CD14-positive monocyte (primary cell): ENCODE measurements at regions not wholly inside any gene's neighbourhood (a gene's known extent, or its start where the extent isn't known, plus 50 kb on each side); places are given as distances from the start of the nearest gene placed in this dataset.

Source experiments
- DNase-seq, 3 donors: peaks; one replicate each; pipeline ENCODE4 v3.0.0-alpha.2; 2011 to 2022
- H2AFZ ChIP-seq: 2 replicates; pipeline ENCODE4 v1.6.0; 2012; ENCODE audit warnings: mild to moderate bottlenecking, low read depth, low read length, inconsistent platforms; ENCODE audit not compliant: insufficient read depth, poor library complexity, severe bottlenecking
- H3K27ac ChIP-seq, 2 donors: 1 replicate in 1 of 2; 2 replicates in 1 of 2; pipeline ENCODE4 v1.5.1; 2012 to 2013; ENCODE audit warnings: low read length in 2 of 2, control low read depth in 1 of 2, inconsistent platforms in 1 of 2, low read depth in 1 of 2, mild to moderate bottlenecking in 1 of 2
- H3K27me3 ChIP-seq, 2 donors: one replicate each; pipeline versions ENCODE4 v1.6.0 to v1.6.1; 2011 to 2013; ENCODE audit warnings: low read length in 2 of 2; ENCODE audit not compliant: control insufficient read depth in 2 of 2, insufficient read depth in 2 of 2
- H3K36me3 ChIP-seq, 2 donors: replicated peaks in 1 of 2; 1 replicate in 1 of 2; 2 replicates in 1 of 2; pipeline versions ENCODE4 v1.5.1 to v1.6.1; 2012 to 2013; ENCODE audit warnings: low read length in 2 of 2, control low read depth in 1 of 2, inconsistent platforms in 1 of 2, mild to moderate bottlenecking in 1 of 2; ENCODE audit not compliant: insufficient read depth in 2 of 2, control insufficient read depth in 1 of 2
- H3K4me1 ChIP-seq, 2 donors: 1 replicate in 1 of 2; 2 replicates in 1 of 2; pipeline versions ENCODE4 v1.5.1 to v1.6.1; 2012 to 2013; ENCODE audit warnings: low read length in 2 of 2, control low read depth in 1 of 2, inconsistent platforms in 1 of 2, mild to moderate bottlenecking in 1 of 2, moderate library complexity in 1 of 2; ENCODE audit not compliant: insufficient read depth in 2 of 2, control insufficient read depth in 1 of 2
- H3K4me2 ChIP-seq: replicated peaks from 2 replicates; pipeline ENCODE3; 2012; ENCODE audit warnings: low read length, moderate library complexity, mild to moderate bottlenecking; ENCODE audit not compliant: poor library complexity, severe bottlenecking; ENCODE audit errors: extremely low read depth
- H3K4me3 ChIP-seq, 3 experiments: fragments of 200-600 bp in 1 of 3; sonication (generic) in 1 of 3; replicated peaks in 1 of 3; 1 replicate in 2 of 3; 2 replicates in 1 of 3; pipeline ENCODE4 v1.5.1; 2011 to 2013; ENCODE audit warnings: low read length in 3 of 3, mild to moderate bottlenecking in 3 of 3, control low read depth in 2 of 3, low read depth in 2 of 3, inconsistent platforms in 1 of 3, moderate library complexity in 1 of 3
- H3K79me2 ChIP-seq: 2 replicates; pipeline ENCODE4 v1.6.0; 2012; ENCODE audit warnings: mild to moderate bottlenecking, control low read depth, inconsistent platforms, low read length, moderate library complexity; ENCODE audit not compliant: insufficient read depth
- H3K9ac ChIP-seq: 2 replicates; pipeline ENCODE4 v1.6.0; 2017; ENCODE audit warnings: low read length, mild to moderate bottlenecking; ENCODE audit not compliant: insufficient read depth, poor library complexity, severe bottlenecking
- H3K9me3 ChIP-seq, 2 donors: replicated peaks in 1 of 2; 1 replicate in 1 of 2; 2 replicates in 1 of 2; pipeline versions ENCODE4 v1.5.1 to v1.6.1; 2012 to 2013; ENCODE audit warnings: low read length in 2 of 2, control low read depth in 1 of 2; ENCODE audit not compliant: control insufficient read depth in 1 of 2, insufficient read depth in 1 of 2
- H4K20me1 ChIP-seq: 2 replicates; pipeline ENCODE4 v1.6.0; 2012; ENCODE audit warnings: mild to moderate bottlenecking, low read length, control low read depth, moderate library complexity; ENCODE audit not compliant: insufficient read depth
- H3K27ac Mint-ChIP-seq, 7 donors: one replicate each; pipeline ENCODE4 v1.8.0; 2020; ENCODE audit warnings: mild to moderate bottlenecking in 7 of 7, mixed read lengths in 7 of 7, moderate library complexity in 6 of 7, inconsistent platforms in 2 of 7
- H3K27me3 Mint-ChIP-seq, 3 donors: one replicate each; pipeline ENCODE4 v1.8.0; 2021 to 2022; ENCODE audit warnings: low read depth in 3 of 3, mild to moderate bottlenecking in 3 of 3, mixed read lengths in 3 of 3, moderate library complexity in 3 of 3, inconsistent platforms in 1 of 3
- H3K36me3 Mint-ChIP-seq, 2 donors: one replicate each; pipeline ENCODE4 v1.8.0; 2020; ENCODE audit warnings: mixed read lengths in 2 of 2, inconsistent platforms in 1 of 2, mild to moderate bottlenecking in 1 of 2
- H3K4me1 Mint-ChIP-seq: one replicate; pipeline ENCODE4 v1.8.0; 2020; ENCODE audit warnings: mild to moderate bottlenecking, mixed read lengths
- H3K4me3 Mint-ChIP-seq, 2 donors: one replicate each; pipeline ENCODE4 v1.8.0; 2020; ENCODE audit warnings: mild to moderate bottlenecking in 2 of 2, mixed read lengths in 2 of 2, moderate library complexity in 1 of 2
- H3K9me3 Mint-ChIP-seq, 7 donors: one replicate each; pipeline ENCODE4 v1.8.0; 2020 to 2022; ENCODE audit warnings: mixed read lengths in 7 of 7, mild to moderate bottlenecking in 6 of 7, moderate library complexity in 6 of 7, inconsistent platforms in 2 of 7
- CTCF ChIP-seq: fragments of 200-600 bp; IDR thresholded peaks from one replicate; pipeline ENCODE4 v1.8.0; 2022; ENCODE audit warnings: antibody characterized with exemption, mild to moderate bottlenecking
- WGBS: methylation state at CpG from one replicate; pipeline ENCODE4 v1.1.5; 2013; ENCODE audit warnings: missing lambda C conversion rate; ENCODE audit not compliant: insufficient coverage; 5-methylcytosine and 5-hydroxymethylcytosine counted together
- intact Hi-C, 2 donors: fragments of 100-400 bp; cut with micrococcal nuclease; formaldehyde crosslinking; loops; one replicate each; pipeline versions ENCODE4 v1.15.0 to v1.15.1; 2023

GRCh38 chr17:12599186-12599920 is 66.3 kb upstream of the MYOCD start:
- H3K79me2 ChIP-seq: no peaks in the 10 kb centered on the region
- H3K4me3 ChIP-seq: no peak overlapping the region
- no peaks in the 10 kb centered on the region for H3K36me3 ChIP-seq
- no peaks in the 10 kb centered on the region for H3K27me3 ChIP-seq
- H3K4me1 Mint-ChIP-seq: no peaks in the 10 kb centered on the region
- H3K4me1 ChIP-seq: no peaks in the 10 kb centered on the region
- H3K27ac ChIP-seq: no peak overlapping the region
- WGBS: no CpG with 5 or more reads among the region's 3 CpGs
- no peak overlapping the region for H3K4me2 ChIP-seq
- H3K27me3 Mint-ChIP-seq: no peaks in the 10 kb centered on the region
- no peak for DNase-seq
- H3K27ac Mint-ChIP-seq: no peak overlapping the region
- no peaks in the 10 kb centered on the region for H3K9me3 ChIP-seq
- peaks cover 2 to 20% (median 7%) of the 10 kb centered on the region in 7 donors for H3K9me3 Mint-ChIP-seq
- intact Hi-C loops: no loop called here
- no peak overlapping the region for H2AFZ ChIP-seq
- no peaks in the 10 kb centered on the region for H3K36me3 Mint-ChIP-seq
- no peak for TF ChIP-seq CTCF
- H3K9ac ChIP-seq: no peak overlapping the region
- H4K20me1 ChIP-seq: no peaks in the 10 kb centered on the region
- no peak overlapping the region for H3K4me3 Mint-ChIP-seq

- Mint-ChIP-seq H3K4me1 (no peaks in the 10 kb centered on the region), H3K9me3 (peaks cover 2 to 22% (median 13%) of the 10 kb centered on the region in 7 donors), H3K36me3 (no peaks in the 10 kb centered on the region), H3K27me3 (no peaks in the 10 kb centered on the region), H3K27ac (no peak overlapping the region), H3K4me3 (no peak overlapping the region)
- no peaks in the 10 kb centered on the region for H3K79me2 ChIP-seq
- H3K27ac ChIP-seq: no peak overlapping the region
- TF ChIP-seq CTCF: no peak
- no peaks in the 10 kb centered on the region for H3K36me3 ChIP-seq
- H2AFZ ChIP-seq: no peak overlapping the region
- no peak overlapping the region for H3K9ac ChIP-seq
- H3K9me3 ChIP-seq: no peaks in the 10 kb centered on the region
- intact Hi-C loops: no loop called here
- no peak for DNase-seq
- no peak overlapping the region for H3K4me3 ChIP-seq
- 83% methylated on average over 1 of the region's 2 CpGs for WGBS
- H3K4me1 ChIP-seq: no peaks in the 10 kb centered on the region
- no peaks in the 10 kb centered on the region for H4K20me1 ChIP-seq
- no peaks in the 10 kb centered on the region for H3K27me3 ChIP-seq
- H3K4me2 ChIP-seq: no peak overlapping the region
Observed at GRCh38 chr17:12600349-12600748, 65.3 kb upstream of the MYOCD start.
